ENCODE measurements at regions not wholly inside any gene's neighbourhood (a gene's known extent, or its start where the extent isn't known, plus 50 kb on each side); places are given as distances from the start of the nearest gene placed in this dataset.

GRCh38 chr20:22429175-22430153 is 154.9 kb downstream of the FOXA2 start:
- ATAC-seq = peak; percentile 84
- CTCF ChIA-PET (ENCODE audit: low intra/inter-chr PET ratio, low total read pairs) = interaction anchor here (1.1 kb wide), 1 partner anchor 158 kb away, joined by 4 read pairs; no protein-coding TSS in a partner anchor
- Histone ChIP-seq H3K36me3 (replicated peaks in 1 of 2; ENCODE audit: control insufficient read depth in 1 of 2, insufficient read depth in 2 of 2, low read length in 2 of 2) (no peaks in the 10 kb centered on the region), H3K9ac (ENCODE audit: insufficient read depth, low read depth, low read length) (peak overlapping the region; percentile 80), H3K4me2 (ENCODE audit: low read depth, low read length) (peak overlapping the region; percentile 96), H4K20me1 (ENCODE audit: insufficient read depth, low read length) (no peaks in the 10 kb centered on the region), H3K9me3 (ENCODE audit: low read length) (peaks cover 16% of the 10 kb centered on the region), H3K27me3 (ENCODE audit: control insufficient read depth in 1 of 2, insufficient read depth in 2 of 2, low read length in 2 of 2) (no peaks in the 10 kb centered on the region; a peak in 1 of 5 replicates), H3K79me2 (ENCODE audit: insufficient read depth, low read length) (no peaks in the 10 kb centered on the region), H3K4me3 (replicated peaks in 1 of 3; ENCODE audit: insufficient read depth in 1 of 3, low read depth in 2 of 3, low read length in 3 of 3) (peak overlapping the region; percentile 45 to 67 (median 67)), H3K27ac (ENCODE audit: extremely low read length, insufficient read depth, low read length) (peak overlapping the region; percentile 96), H2AFZ (ENCODE audit: low read length) (no peak overlapping the region), H3K4me1 (ENCODE audit: insufficient read depth, low read length) (peaks cover 83% of the 10 kb centered on the region)
- WGBS (ENCODE audit: low lambda C conversion rate) = 21% methylated on average over 8 of the region's 10 CpGs
- POLR2A ChIA-PET = interaction anchor here (0.7 to 4.2 kb wide), 26 partner anchors 9 to 1220 kb away, joined by 3 to 62 read pairs (median 6); partner anchors contain the start of gene FOXA2
- no TSS peak for BruUV-seq (replicated peaks)
- peak; percentile 98 for DNase-seq (ENCODE audit: low spot score)
- intact Hi-C loops (cut with micrococcal nuclease; ENCODE audit: unreplicated experiment) (loop anchor here (1.0 to 2.0 kb wide), 6 partner anchors 18 to 155 kb away; partner anchors contain the start of gene FOXA2), in situ Hi-C loops (cut with HindIII; ENCODE audit: extremely low pct_ligation_motif_present, low pct_unique_long_range_greater_than_20kb) (no loop called here)
- peak; percentile 75 for FAIRE-seq
- TF ChIP-seq ZNF24 (IDR thresholded peaks at IDR 0.05) (no peak), DR1 (CRISPR knock-in tag; IDR thresholded peaks at IDR 0.05) (no peak), SMARCE1 (IDR thresholded peaks at IDR 0.05; ENCODE audit: borderline replicate concordance) (no peak), ZNF260 (CRISPR knock-in tag; IDR thresholded peaks at IDR 0.05; ENCODE audit: borderline replicate concordance, low read depth) (no peak), SMYD3 (CRISPR knock-in tag; IDR thresholded peaks at IDR 0.05) (peak; percentile 64), ZNF251 (CRISPR knock-in tag; IDR thresholded peaks at IDR 0.05) (no peak), GRHL1 (CRISPR knock-in tag; conservative IDR thresholded peaks at IDR 0.05) (no peak), ZSCAN9 (CRISPR knock-in tag; IDR thresholded peaks at IDR 0.05; ENCODE audit: borderline replicate concordance) (no peak; the same call in none of the 2 replicates), NR0B2 (CRISPR knock-in tag; IDR thresholded peaks at IDR 0.05) (peak; percentile 50; the same call in 1 of the 2 replicates), ZNF772 (CRISPR knock-in tag; IDR thresholded peaks at IDR 0.05) (0 out of 2 replicates have a peak, but pooled peaks have one; percentile 63), SOX5 (CRISPR knock-in tag; IDR thresholded peaks at IDR 0.05; ENCODE audit: borderline replicate concordance) (peak; percentile 91), ATF7-NPFF (CRISPR knock-in tag; IDR thresholded peaks at IDR 0.05; ENCODE audit: low read depth) (peak; percentile 63; the same call in 1 of the 2 replicates), FOXO4 (CRISPR knock-in tag; conservative IDR thresholded peaks at IDR 0.05) (peak; percentile 62; the same call in 1 of the 2 replicates), ZNF335 (CRISPR knock-in tag; IDR thresholded peaks at IDR 0.05) (no peak; the same call in 1 of the 2 replicates), MATR3 (CRISPR knock-in tag; IDR thresholded peaks at IDR 0.05) (no peak), ADNP (CRISPR knock-in tag; IDR thresholded peaks at IDR 0.05) (no peak; the same call in 1 of the 2 replicates), ZNF713 (CRISPR knock-in tag; IDR thresholded peaks at IDR 0.05) (no peak), FOXJ3 (CRISPR knock-in tag; IDR thresholded peaks at IDR 0.05; ENCODE audit: borderline replicate concordance) (peak; percentile 99), NPAS2 (CRISPR knock-in tag; IDR thresholded peaks at IDR 0.05; ENCODE audit: borderline replicate concordance) (no peak)
- TF ChIP-seq, protein P1, sequence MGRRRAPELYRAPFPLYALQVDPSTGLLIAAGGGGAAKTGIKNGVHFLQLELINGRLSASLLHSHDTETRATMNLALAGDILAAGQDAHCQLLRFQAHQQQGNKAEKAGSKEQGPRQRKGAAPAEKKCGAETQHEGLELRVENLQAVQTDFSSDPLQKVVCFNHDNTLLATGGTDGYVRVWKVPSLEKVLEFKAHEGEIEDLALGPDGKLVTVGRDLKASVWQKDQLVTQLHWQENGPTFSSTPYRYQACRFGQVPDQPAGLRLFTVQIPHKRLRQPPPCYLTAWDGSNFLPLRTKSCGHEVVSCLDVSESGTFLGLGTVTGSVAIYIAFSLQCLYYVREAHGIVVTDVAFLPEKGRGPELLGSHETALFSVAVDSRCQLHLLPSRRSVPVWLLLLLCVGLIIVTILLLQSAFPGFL (CRISPR knock-in tag; IDR thresholded peaks at IDR 0.05) = no peak

All from HepG2 (cell line).